NCI-H748 (cell line): ENCODE measurements at regions not wholly inside any gene's neighbourhood (a gene's known extent, or its start where the extent isn't known, plus 50 kb on each side); places are given as distances from the start of the nearest gene placed in this dataset.

Experiments
- DNase-seq: peaks from one replicate; lab custom pipeline; 2025; ENCODE audit not compliant: unreplicated experiment; lab: John Stamatoyannopoulos, UW

GRCh38 chr14:56745097-56745496 lies 65.2 kb downstream of the OTX2 start:
- DNase-seq = no peak

- peak; percentile 84 for DNase-seq
Observed at GRCh38 chr14:56744016-56744415, 66.3 kb downstream of the OTX2 start.

GRCh38 chr14:56742391-56742878 lies 67.8 kb downstream of the OTX2 start:
- DNase-seq = no peak

GRCh38 chr14:56741325-56741724 lies 69.0 kb downstream of the OTX2 start:
- no peak for DNase-seq

GRCh38 chr14:56738020-56738419 lies 72.3 kb downstream of the OTX2 start:
- no peak for DNase-seq

- DNase-seq = no peak
Observed at GRCh38 chr14:56733396-56733795, 76.9 kb downstream of the OTX2 start.

GRCh38 chr14:56731187-56731586 lies 79.1 kb downstream of the OTX2 start:
- no peak for DNase-seq

GRCh38 chr14:56730538-56731145 lies 79.6 kb downstream of the OTX2 start:
- peak; percentile 13 for DNase-seq

- no peak for DNase-seq
Observed at GRCh38 chr14:56724013-56724412, 86.3 kb downstream of the OTX2 start.

GRCh38 chr14:56723418-56723817 lies 86.9 kb downstream of the OTX2 start:
- no peak for DNase-seq

- no peak for DNase-seq
Observed at GRCh38 chr14:56720703-56721460, 89.4 kb downstream of the OTX2 start.

- no peak for DNase-seq
Observed at GRCh38 chr14:56718312-56718711, 92.0 kb downstream of the OTX2 start.

GRCh38 chr14:56716705-56717104 lies 93.6 kb downstream of the OTX2 start:
- DNase-seq = no peak

- peak; percentile 19 for DNase-seq
Observed at GRCh38 chr14:56715938-56716337, 94.3 kb downstream of the OTX2 start.

- DNase-seq = no peak
Observed at GRCh38 chr14:56709201-56709600, 101.1 kb downstream of the OTX2 start.

- DNase-seq = no peak
Observed at GRCh38 chr14:56708704-56709103, 101.6 kb downstream of the OTX2 start.

GRCh38 chr14:56703947-56704346 lies 106.3 kb downstream of the OTX2 start:
- peak; percentile 85 for DNase-seq

- peak; percentile 40 for DNase-seq
Observed at GRCh38 chr14:56702515-56702914, 107.8 kb downstream of the OTX2 start.
